ENCODE measurements at regions not wholly inside any gene's neighbourhood (a gene's known extent, or its start where the extent isn't known, plus 50 kb on each side); places are given as distances from the start of the nearest gene placed in this dataset.
A peak's percentile ranks its signal among the peaks of the same experiment; 100 is the strongest.

DNA sequence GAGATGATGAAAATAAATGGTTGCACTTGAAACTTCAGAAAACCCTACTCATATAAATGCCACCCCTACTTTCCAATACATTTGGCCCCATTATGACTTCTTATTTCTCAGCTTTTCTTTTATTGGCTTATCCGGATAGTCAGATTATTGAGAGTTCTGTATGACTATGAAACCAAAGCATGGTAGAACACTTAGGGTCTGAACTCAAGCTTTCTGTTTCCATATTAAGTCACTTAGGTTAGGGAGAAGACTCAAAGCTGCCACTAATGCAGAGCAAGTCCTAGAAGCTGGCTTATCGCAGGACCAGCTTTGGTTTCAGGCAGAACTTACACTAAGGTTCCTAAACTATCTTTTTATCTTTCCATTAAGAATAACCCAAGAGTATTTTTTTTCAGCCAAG, 229.9 kb upstream of the CPEB2 start:
- Mint-ChIP-seq H3K4me1 (no peaks in the 10 kb centered on the region), H3K27ac (no peak overlapping the region), H3K27me3 (peaks cover 11% of the 10 kb centered on the region), H3K4me3 (no peak overlapping the region), H3K36me3 (ENCODE audit: low read depth) (no peaks in the 10 kb centered on the region), H3K9me3 (no peaks in the 10 kb centered on the region)
- peak; percentile 43 for ATAC-seq (replicated peaks)

DNA sequence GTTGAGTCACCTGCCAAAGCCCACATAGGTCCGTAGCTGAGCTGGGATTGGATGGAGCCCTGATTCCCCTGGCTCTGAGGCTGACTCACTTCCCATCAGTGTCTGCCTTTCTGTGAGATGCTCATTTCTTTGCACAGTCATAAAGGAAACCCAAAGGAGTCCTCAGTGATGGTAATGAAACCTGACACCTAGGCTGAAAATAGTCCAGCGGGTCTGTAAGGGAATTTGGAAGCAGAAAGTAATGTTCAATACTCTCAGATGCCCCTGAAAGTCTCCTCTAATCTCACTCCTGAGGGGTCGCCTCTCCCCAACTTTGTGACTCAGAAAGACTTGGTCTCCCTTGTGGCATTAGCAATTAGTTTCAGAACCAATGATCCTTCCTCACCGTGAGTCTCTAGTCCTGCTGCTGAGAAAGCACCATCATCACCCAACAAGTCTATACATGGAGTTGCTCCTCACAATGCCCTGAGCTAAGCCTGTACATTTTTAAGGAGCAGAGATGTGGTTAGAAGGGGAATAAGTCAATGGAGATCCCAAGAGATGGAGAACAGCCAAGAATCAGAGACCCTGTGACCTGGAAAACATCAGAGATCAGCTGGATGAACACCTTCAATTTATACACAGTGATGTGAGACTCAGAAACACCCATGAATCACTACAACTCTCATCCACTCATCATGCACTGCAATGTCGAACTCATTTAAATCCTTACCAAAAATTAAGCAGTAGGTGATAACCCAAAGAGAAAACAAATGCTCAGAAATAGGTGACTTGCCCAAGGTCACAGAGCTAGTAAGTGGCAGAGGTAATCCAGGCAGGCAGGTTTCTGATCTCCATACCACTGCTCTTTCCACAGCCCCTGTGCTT, 219.0 kb upstream of the CPEB2 start:
- H3K9me3 Mint-ChIP-seq: peaks cover 8% of the 10 kb centered on the region
- H3K27ac Mint-ChIP-seq: peak overlapping the region; percentile 91
- H3K4me3 Mint-ChIP-seq: peak overlapping the region; percentile 50
- peak; percentile 94 for ATAC-seq (replicated peaks)
- H3K27me3 Mint-ChIP-seq: peaks cover 7% of the 10 kb centered on the region
- H3K4me1 Mint-ChIP-seq: peaks cover 8% of the 10 kb centered on the region
- no peaks in the 10 kb centered on the region for H3K36me3 Mint-ChIP-seq (ENCODE audit: low read depth)

- Mint-ChIP-seq H3K4me3 (no peak overlapping the region), H3K36me3 (ENCODE audit: low read depth) (no peaks in the 10 kb centered on the region), H3K9me3 (peaks cover 5% of the 10 kb centered on the region), H3K27ac (no peak overlapping the region), H3K4me1 (peaks cover 13% of the 10 kb centered on the region), H3K27me3 (peaks cover 15% of the 10 kb centered on the region)
- no peak for ATAC-seq (replicated peaks)
These were observed 215.1 kb upstream of the CPEB2 start for GRCh38 chr4:14787221-14787620.

- Mint-ChIP-seq H3K27me3 (peaks cover 16% of the 10 kb centered on the region), H3K9me3 (peaks cover 5% of the 10 kb centered on the region), H3K4me1 (peaks cover 13% of the 10 kb centered on the region), H3K27ac (no peak overlapping the region), H3K36me3 (ENCODE audit: low read depth) (no peaks in the 10 kb centered on the region), H3K4me3 (no peak overlapping the region)
- no peak for ATAC-seq (replicated peaks)
These were observed 214.4 kb upstream of the CPEB2 start for GRCh38 chr4:14787894-14788293.

GRCh38 chr4:14790494-14790893, 211.8 kb upstream of the CPEB2 start:
- Mint-ChIP-seq H3K27ac (no peak overlapping the region), H3K4me1 (peaks cover 5% of the 10 kb centered on the region), H3K9me3 (peaks cover 11% of the 10 kb centered on the region), H3K36me3 (ENCODE audit: low read depth) (no peaks in the 10 kb centered on the region), H3K4me3 (no peak overlapping the region), H3K27me3 (peaks cover 28% of the 10 kb centered on the region)
- ATAC-seq (replicated peaks): peak; percentile 87

- no peaks in the 10 kb centered on the region for H3K36me3 Mint-ChIP-seq (ENCODE audit: low read depth)
- H3K4me1 Mint-ChIP-seq: peaks cover 9% of the 10 kb centered on the region
- ATAC-seq (replicated peaks): peak; percentile 41
- peaks cover 31% of the 10 kb centered on the region for H3K27me3 Mint-ChIP-seq
- H3K9me3 Mint-ChIP-seq: peaks cover 18% of the 10 kb centered on the region
- no peak overlapping the region for H3K4me3 Mint-ChIP-seq
- no peak overlapping the region for H3K27ac Mint-ChIP-seq
These were observed 209.5 kb upstream of the CPEB2 start for GRCh38 chr4:14792702-14793227.

- ATAC-seq (replicated peaks): peak; percentile 59
- Mint-ChIP-seq H3K27ac (no peak overlapping the region), H3K4me3 (no peak overlapping the region), H3K36me3 (ENCODE audit: low read depth) (no peaks in the 10 kb centered on the region), H3K4me1 (no peaks in the 10 kb centered on the region), H3K27me3 (peaks cover 3% of the 10 kb centered on the region), H3K9me3 (peaks cover 13% of the 10 kb centered on the region)
These were observed 201.3 kb upstream of the CPEB2 start for GRCh38 chr4:14800977-14801376.

GRCh38 chr4:14802596-14802995, 199.7 kb upstream of the CPEB2 start:
- Mint-ChIP-seq H3K4me3 (no peak overlapping the region), H3K27me3 (peaks cover 4% of the 10 kb centered on the region), H3K36me3 (ENCODE audit: low read depth) (no peaks in the 10 kb centered on the region), H3K27ac (no peak overlapping the region), H3K4me1 (no peaks in the 10 kb centered on the region), H3K9me3 (peaks cover 6% of the 10 kb centered on the region)
- no peak for ATAC-seq (replicated peaks)

- H3K4me3 Mint-ChIP-seq: peak overlapping the region; percentile 1
- peaks cover 5% of the 10 kb centered on the region for H3K9me3 Mint-ChIP-seq
- no peaks in the 10 kb centered on the region for H3K4me1 Mint-ChIP-seq
- no peaks in the 10 kb centered on the region for H3K36me3 Mint-ChIP-seq (ENCODE audit: low read depth)
- no peak overlapping the region for H3K27ac Mint-ChIP-seq
- ATAC-seq (replicated peaks): peak; percentile 70
- H3K27me3 Mint-ChIP-seq: peaks cover 8% of the 10 kb centered on the region
These were observed 194.4 kb upstream of the CPEB2 start for GRCh38 chr4:14807856-14808255.

DNA sequence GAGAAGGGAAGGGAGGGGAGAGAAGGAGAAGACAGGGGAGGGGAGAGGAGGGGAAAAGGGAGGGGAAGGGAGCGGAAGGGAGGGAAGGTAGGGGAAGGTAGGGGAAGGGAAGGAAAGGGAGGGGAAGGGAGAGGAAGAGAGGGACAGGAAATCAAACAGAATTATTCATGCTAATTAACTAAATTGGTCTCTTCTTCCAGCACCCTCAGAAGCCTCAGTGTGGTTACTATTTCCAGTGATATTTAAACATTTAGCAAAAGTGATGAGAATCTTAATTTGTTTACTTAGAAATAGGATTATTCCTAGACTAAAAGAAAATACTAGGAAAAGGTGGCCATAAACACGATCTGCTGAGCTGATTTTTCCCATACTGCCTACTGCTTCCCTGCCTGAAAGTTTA, 193.1 kb upstream of the CPEB2 start:
- ATAC-seq (replicated peaks): no peak

GRCh38 chr4:14810121-14810520, 192.2 kb upstream of the CPEB2 start:
- no peak overlapping the region for H3K27ac Mint-ChIP-seq
- no peaks in the 10 kb centered on the region for H3K4me1 Mint-ChIP-seq
- peaks cover 5% of the 10 kb centered on the region for H3K9me3 Mint-ChIP-seq
- H3K36me3 Mint-ChIP-seq (ENCODE audit: low read depth): no peaks in the 10 kb centered on the region
- no peak overlapping the region for H3K4me3 Mint-ChIP-seq
- H3K27me3 Mint-ChIP-seq: peaks cover 8% of the 10 kb centered on the region
- no peak for ATAC-seq (replicated peaks)

More for the DNA sequence above, 193.1 kb upstream of the CPEB2 start:
- Mint-ChIP-seq H3K36me3 (ENCODE audit: low read depth) (no peaks in the 10 kb centered on the region), H3K27me3 (peaks cover 8% of the 10 kb centered on the region), H3K9me3 (peaks cover 5% of the 10 kb centered on the region), H3K27ac (no peak overlapping the region), H3K4me3 (no peak overlapping the region), H3K4me1 (no peaks in the 10 kb centered on the region)

GRCh38 chr4:14810568-14810967, 191.7 kb upstream of the CPEB2 start:
- Mint-ChIP-seq H3K4me1 (no peaks in the 10 kb centered on the region), H3K9me3 (peaks cover 5% of the 10 kb centered on the region), H3K36me3 (ENCODE audit: low read depth) (no peaks in the 10 kb centered on the region), H3K4me3 (no peak overlapping the region), H3K27me3 (peaks cover 8% of the 10 kb centered on the region), H3K27ac (no peak overlapping the region)
- no peak for ATAC-seq (replicated peaks)

GRCh38 chr4:14812101-14812500, 190.2 kb upstream of the CPEB2 start:
- no peak overlapping the region for H3K27ac Mint-ChIP-seq
- peaks cover 8% of the 10 kb centered on the region for H3K27me3 Mint-ChIP-seq
- no peak for ATAC-seq (replicated peaks)
- peaks cover 5% of the 10 kb centered on the region for H3K9me3 Mint-ChIP-seq
- no peak overlapping the region for H3K4me3 Mint-ChIP-seq
- H3K4me1 Mint-ChIP-seq: no peaks in the 10 kb centered on the region
- no peaks in the 10 kb centered on the region for H3K36me3 Mint-ChIP-seq (ENCODE audit: low read depth)

- Mint-ChIP-seq H3K4me1 (no peaks in the 10 kb centered on the region), H3K27ac (no peak overlapping the region), H3K9me3 (no peaks in the 10 kb centered on the region), H3K4me3 (no peak overlapping the region), H3K36me3 (ENCODE audit: low read depth) (no peaks in the 10 kb centered on the region), H3K27me3 (peaks cover 9% of the 10 kb centered on the region)
- ATAC-seq (replicated peaks): no peak
These were observed 185.5 kb upstream of the CPEB2 start for GRCh38 chr4:14816623-14817261.

DNA sequence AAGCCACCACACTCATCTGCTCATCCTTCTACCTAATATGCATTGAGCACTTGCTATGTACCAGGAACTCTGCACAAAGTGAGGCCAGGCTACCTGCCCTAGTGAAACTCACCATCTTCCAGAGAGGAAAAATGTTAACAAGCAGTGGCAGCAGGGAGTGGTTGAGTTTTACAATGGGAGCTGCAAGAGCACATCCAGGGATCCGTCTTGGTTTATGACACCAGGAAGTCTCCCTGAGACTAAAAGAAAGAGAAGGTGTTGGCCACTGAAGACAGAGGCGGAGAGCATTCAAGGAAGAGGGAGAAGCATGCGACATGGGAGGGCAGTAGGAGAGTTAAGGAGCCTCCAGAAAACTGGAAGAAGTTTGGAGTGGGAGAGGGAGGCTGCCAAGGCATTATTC, 178.1 kb upstream of the CPEB2 start:
- H3K4me3 Mint-ChIP-seq: no peak overlapping the region
- H3K9me3 Mint-ChIP-seq: no peaks in the 10 kb centered on the region
- no peaks in the 10 kb centered on the region for H3K36me3 Mint-ChIP-seq (ENCODE audit: low read depth)
- H3K27ac Mint-ChIP-seq: no peak overlapping the region
- peaks cover 23% of the 10 kb centered on the region for H3K27me3 Mint-ChIP-seq
- H3K4me1 Mint-ChIP-seq: no peaks in the 10 kb centered on the region
- no peak for ATAC-seq (replicated peaks)

Data from activated T-helper 17 cell treated with anti-CD3 and anti-CD28 coated beads, Interleukin-2, amount 50 U/mL, for 72 hours (primary cell).